Mucosa of rectum (tissue), 2 donors: ENCODE measurements at regions not wholly inside any gene's neighbourhood (a gene's known extent, or its start where the extent isn't known, plus 50 kb on each side); places are given as distances from the start of the nearest gene placed in this dataset.

ENCODE experiments used
- H3K27ac ChIP-seq, 2 donors: one replicate each; pipeline ENCODE4 v1.7.0; 2013; ENCODE audit warnings: inconsistent platforms in 2 of 2, low read depth in 2 of 2, low read length in 2 of 2
- H3K27me3 ChIP-seq, 2 donors: one replicate each; pipeline ENCODE4 v1.7.0; 2013; ENCODE audit warnings: low read length in 2 of 2; ENCODE audit not compliant: control insufficient read depth in 2 of 2, insufficient read depth in 2 of 2
- H3K36me3 ChIP-seq, 2 donors: one replicate each; pipeline ENCODE4 v1.7.0; 2013; ENCODE audit warnings: low read length in 2 of 2; ENCODE audit not compliant: control insufficient read depth in 2 of 2, insufficient read depth in 2 of 2
- H3K4me1 ChIP-seq, 2 donors: one replicate each; pipeline ENCODE4 v1.7.0; 2013; ENCODE audit warnings: low read length in 2 of 2, mild to moderate bottlenecking in 1 of 2; ENCODE audit not compliant: control insufficient read depth in 2 of 2, insufficient read depth in 2 of 2
- H3K4me3 ChIP-seq, 2 donors: one replicate each; pipeline ENCODE4 v1.7.0; 2013; ENCODE audit warnings: low read length in 2 of 2
- H3K9ac ChIP-seq, 2 donors: one replicate each; pipeline ENCODE4 v1.7.0; 2013; ENCODE audit warnings: low read length in 2 of 2, low read depth in 1 of 2, mild to moderate bottlenecking in 1 of 2
- H3K9me3 ChIP-seq, 2 donors: one replicate each; pipeline ENCODE4 v1.7.0; 2013; ENCODE audit warnings: low read length in 2 of 2; ENCODE audit not compliant: control insufficient read depth in 2 of 2
- donor health status: healthy.
- donor health status: Normal muscosa, but diverticular disease.

DNA sequence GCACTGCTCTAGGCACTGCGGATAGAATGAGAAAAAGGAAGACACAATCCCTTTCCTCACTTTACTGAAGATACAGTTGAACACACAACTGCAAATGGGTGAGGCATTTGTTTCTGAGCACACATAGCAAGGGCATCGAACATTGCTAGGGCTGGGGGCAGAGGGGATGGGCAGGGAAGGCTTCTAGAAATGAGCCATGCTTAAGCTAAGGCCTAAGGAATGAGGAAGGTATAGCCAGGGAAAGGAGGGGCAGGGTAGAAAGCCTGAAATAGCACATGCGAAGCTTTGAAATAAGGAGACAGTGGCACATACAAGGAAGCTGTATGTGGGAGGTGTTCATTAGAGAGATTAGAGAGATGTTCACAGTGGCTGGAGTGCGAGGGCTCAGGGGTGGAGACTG is 92.7 kb downstream of the KIF4B start:
- no peaks in the 10 kb centered on the region for H3K27me3 ChIP-seq
- H3K4me3 ChIP-seq, result no peak overlapping the region
- H3K4me1 ChIP-seq, result no peaks in the 10 kb centered on the region
- no peaks in the 10 kb centered on the region for H3K36me3 ChIP-seq
- H3K27ac ChIP-seq, result no peak overlapping the region
- H3K9ac ChIP-seq, result no peak overlapping the region
- H3K9me3 ChIP-seq, result no peaks in the 10 kb centered on the region

- no peaks in the 10 kb centered on the region for H3K27me3 ChIP-seq
- no peaks in the 10 kb centered on the region for H3K9me3 ChIP-seq
- no peaks in the 10 kb centered on the region for H3K4me1 ChIP-seq
- no peak overlapping the region for H3K9ac ChIP-seq
- H3K36me3 ChIP-seq, result no peaks in the 10 kb centered on the region
- H3K27ac ChIP-seq, result no peak overlapping the region
- no peak overlapping the region for H3K4me3 ChIP-seq
Observed at GRCh38 chr5:155113888-155114287, 100.3 kb downstream of the KIF4B start.

DNA sequence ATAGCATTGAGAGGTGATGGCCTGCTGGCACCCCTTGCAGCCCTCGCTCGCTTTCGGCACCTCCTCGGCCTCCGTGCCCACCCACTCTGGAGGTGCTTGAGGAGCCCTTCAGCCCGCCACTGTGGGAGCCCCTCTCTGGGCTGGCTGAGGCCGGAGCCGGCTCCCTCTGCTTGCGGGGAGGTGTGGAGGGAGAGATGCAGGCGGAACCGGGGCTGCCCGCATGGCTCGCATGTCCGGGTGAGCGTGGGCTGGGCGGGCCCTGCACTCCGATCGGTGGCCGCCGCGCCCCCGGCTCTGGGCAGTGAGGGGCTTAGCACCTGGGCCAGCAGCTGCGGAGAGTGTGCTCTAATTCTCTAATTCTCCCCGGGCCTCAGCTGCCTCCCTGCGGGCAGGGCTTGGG is 101.1 kb downstream of the KIF4B start:
- no peaks in the 10 kb centered on the region for H3K4me1 ChIP-seq
- H3K27me3 ChIP-seq, result no peaks in the 10 kb centered on the region
- no peaks in the 10 kb centered on the region for H3K36me3 ChIP-seq
- no peak overlapping the region for H3K27ac ChIP-seq
- no peak overlapping the region for H3K9ac ChIP-seq
- no peak overlapping the region for H3K4me3 ChIP-seq
- no peaks in the 10 kb centered on the region for H3K9me3 ChIP-seq

DNA sequence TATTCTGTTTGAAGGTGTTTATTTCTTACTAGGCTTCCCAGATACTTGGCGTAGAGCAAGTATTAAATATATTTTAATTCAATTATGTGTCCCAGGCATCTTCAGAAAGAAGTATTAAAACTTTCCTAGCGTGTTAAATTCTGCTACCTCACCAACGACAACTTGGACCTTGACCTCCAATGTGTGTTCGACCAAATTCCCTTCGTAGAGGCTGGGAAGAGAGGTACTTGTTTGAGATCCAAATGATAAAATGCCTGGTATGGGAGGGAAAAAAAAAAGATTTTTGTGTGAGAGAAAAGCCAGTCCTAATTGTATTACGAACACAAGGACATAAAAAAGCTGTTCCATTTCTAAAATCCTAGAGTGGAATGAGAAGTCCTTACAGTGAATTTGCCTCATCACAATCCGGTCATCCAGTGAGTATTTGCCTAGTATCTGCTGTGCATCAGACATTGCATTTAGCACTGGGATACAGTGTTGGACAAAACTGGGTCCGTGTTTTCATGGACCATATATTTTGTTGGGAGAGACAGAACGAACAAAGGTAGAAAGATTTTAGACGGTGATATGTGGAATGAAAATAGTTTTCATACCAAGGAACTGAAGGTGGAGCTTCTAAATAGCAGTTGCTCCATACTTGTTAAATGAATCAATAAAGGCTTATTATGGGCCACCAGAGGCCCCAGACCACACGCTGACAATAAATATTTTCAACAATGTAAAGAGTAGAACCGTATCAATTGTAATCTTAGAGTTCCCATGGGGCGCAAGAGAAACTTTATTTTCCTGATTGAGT is 103.1 kb downstream of the KIF4B start:
- no peak overlapping the region for H3K9ac ChIP-seq
- H3K27me3 ChIP-seq, result no peaks in the 10 kb centered on the region
- no peak overlapping the region for H3K4me3 ChIP-seq
- no peaks in the 10 kb centered on the region for H3K36me3 ChIP-seq
- H3K27ac ChIP-seq, result no peak overlapping the region
- H3K9me3 ChIP-seq, result no peaks in the 10 kb centered on the region
- H3K4me1 ChIP-seq, result no peaks in the 10 kb centered on the region

DNA sequence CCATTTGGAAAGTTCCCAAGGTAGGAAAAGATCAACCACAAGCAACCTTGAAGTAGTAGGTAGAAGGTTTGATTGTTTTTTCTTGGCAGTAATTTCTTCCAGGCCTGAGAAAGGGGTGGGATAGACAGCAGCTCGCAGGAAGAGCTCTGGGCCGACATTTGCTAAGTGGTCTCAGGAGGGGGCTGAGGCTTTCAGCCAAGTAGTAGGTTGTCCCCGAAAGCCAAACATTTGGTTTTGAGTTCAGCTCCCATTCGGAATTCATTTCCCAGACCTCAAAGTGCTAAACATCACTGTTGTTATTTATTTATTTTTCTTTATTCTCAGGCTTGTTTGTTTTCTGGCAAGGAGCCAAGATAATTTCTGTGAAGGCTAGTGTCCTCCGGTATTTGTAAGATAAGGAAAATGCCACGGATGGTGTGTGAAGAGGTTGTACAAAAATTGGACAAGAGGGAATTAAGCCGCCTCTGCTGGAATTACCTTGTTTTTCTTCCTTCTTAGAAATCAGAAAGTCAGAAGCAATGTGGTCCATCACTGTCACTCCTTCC is 112.1 kb downstream of the KIF4B start:
- H3K27ac ChIP-seq, result no peak overlapping the region
- H3K27me3 ChIP-seq, result no peaks in the 10 kb centered on the region
- H3K9ac ChIP-seq, result no peak overlapping the region
- no peak overlapping the region for H3K4me3 ChIP-seq
- H3K9me3 ChIP-seq, result no peaks in the 10 kb centered on the region
- H3K36me3 ChIP-seq, result no peaks in the 10 kb centered on the region
- H3K4me1 ChIP-seq, result no peaks in the 10 kb centered on the region

DNA sequence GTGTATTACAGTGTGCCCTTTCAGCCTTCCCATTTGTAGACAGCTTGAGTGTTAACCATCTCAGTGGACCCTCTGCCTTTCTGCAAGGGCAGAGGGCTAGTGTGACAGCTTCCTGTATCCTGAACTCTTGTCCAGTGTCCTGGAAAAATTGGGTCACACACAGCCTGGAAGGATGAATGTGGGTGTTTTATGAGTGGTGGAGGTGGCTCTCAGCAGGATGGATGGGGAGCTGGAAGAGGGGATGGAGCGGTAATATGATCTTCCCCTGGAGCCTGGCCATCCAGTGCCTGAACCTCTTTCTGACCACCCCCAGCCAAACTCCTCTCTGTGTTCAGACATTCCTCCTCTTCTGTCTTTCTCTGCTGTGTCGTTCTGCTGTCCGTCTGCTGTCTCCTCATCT is 113.0 kb downstream of the KIF4B start:
- no peak overlapping the region for H3K4me3 ChIP-seq
- H3K27ac ChIP-seq, result no peak overlapping the region
- H3K9ac ChIP-seq, result no peak overlapping the region
- no peaks in the 10 kb centered on the region for H3K36me3 ChIP-seq
- H3K9me3 ChIP-seq, result no peaks in the 10 kb centered on the region
- no peaks in the 10 kb centered on the region for H3K4me1 ChIP-seq
- no peaks in the 10 kb centered on the region for H3K27me3 ChIP-seq

DNA sequence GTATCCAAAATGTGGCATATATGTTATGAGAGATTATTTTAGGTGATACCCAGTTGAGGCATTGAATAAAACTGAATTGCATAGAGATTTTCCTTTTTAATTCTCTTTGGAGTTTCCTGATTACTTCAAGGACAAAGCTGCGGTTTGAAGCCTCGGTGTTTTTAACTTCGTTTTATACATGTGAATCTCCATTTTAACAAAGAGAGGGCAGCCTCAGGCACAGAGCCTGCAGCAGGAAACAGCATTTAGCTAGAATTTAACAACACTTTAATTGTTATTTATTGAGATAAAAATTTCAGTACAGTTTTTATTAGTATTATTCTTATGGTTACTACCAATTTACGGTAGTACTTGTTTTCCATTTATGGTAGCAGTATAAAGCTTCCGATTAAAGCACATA is 114.0 kb downstream of the KIF4B start:
- H3K36me3 ChIP-seq, result no peaks in the 10 kb centered on the region
- H3K9ac ChIP-seq, result no peak overlapping the region
- H3K27me3 ChIP-seq, result no peaks in the 10 kb centered on the region
- no peak overlapping the region for H3K4me3 ChIP-seq
- no peaks in the 10 kb centered on the region for H3K9me3 ChIP-seq
- no peaks in the 10 kb centered on the region for H3K4me1 ChIP-seq
- H3K27ac ChIP-seq, result no peak overlapping the region

- no peak overlapping the region for H3K27ac ChIP-seq
- no peaks in the 10 kb centered on the region for H3K4me1 ChIP-seq
- H3K9me3 ChIP-seq, result no peaks in the 10 kb centered on the region
- H3K36me3 ChIP-seq, result no peaks in the 10 kb centered on the region
- no peaks in the 10 kb centered on the region for H3K27me3 ChIP-seq
- H3K4me3 ChIP-seq, result no peak overlapping the region
- no peak overlapping the region for H3K9ac ChIP-seq
Observed at GRCh38 chr5:155128786-155129512, 115.4 kb downstream of the KIF4B start.

- Histone ChIP-seq H3K9me3 (no peaks in the 10 kb centered on the region), H3K27me3 (no peaks in the 10 kb centered on the region), H3K4me1 (no peaks in the 10 kb centered on the region), H3K36me3 (no peaks in the 10 kb centered on the region), H3K9ac (no peak overlapping the region), H3K4me3 (no peak overlapping the region), H3K27ac (no peak overlapping the region)
Observed at GRCh38 chr5:155129513-155129880, 115.9 kb downstream of the KIF4B start.

GRCh38 chr5:155134130-155134529 is 120.6 kb downstream of the KIF4B start:
- Histone ChIP-seq H3K4me3 (no peak overlapping the region), H3K9me3 (no peaks in the 10 kb centered on the region), H3K9ac (no peak overlapping the region), H3K4me1 (no peaks in the 10 kb centered on the region), H3K27ac (no peak overlapping the region), H3K27me3 (peaks cover 0 to 5% of the 10 kb centered on the region in 2 donors), H3K36me3 (no peaks in the 10 kb centered on the region)
